Stimulated activated CD8-positive, alpha-beta memory T cell treated with anti-CD3 and anti-CD28 coated beads, Interleukin-4, amount 100 ng/mL, for 24 hours (primary cell): ENCODE measurements at regions not wholly inside any gene's neighbourhood (a gene's known extent, or its start where the extent isn't known, plus 50 kb on each side); places are given as distances from the start of the nearest gene placed in this dataset.
"Not testable (repeated sequence)": the region's sequence is repeated elsewhere in the genome, so short reads cannot be mapped to it uniquely, and the experiment has no call there.

ENCODE experiments used
- DNase-seq: peaks from one replicate; pipeline ENCODE4 v3.0.0-alpha.2; 2020; ENCODE audit warnings: low read depth

GRCh38 chr5:124550731-124551130 is 195.7 kb downstream of the ZNF608 start:
- no peak for DNase-seq

GRCh38 chr5:124549891-124550436 is 196.5 kb downstream of the ZNF608 start:
- DNase-seq, result no peak

- no peak for DNase-seq
Measured at GRCh38 chr5:124546643-124547042, 199.8 kb downstream of the ZNF608 start.

- no peak for DNase-seq
Measured at GRCh38 chr5:124544366-124545055, 201.9 kb downstream of the ZNF608 start.

- no peak for DNase-seq
Measured at GRCh38 chr5:124538931-124539330, 207.5 kb downstream of the ZNF608 start.

GRCh38 chr5:124538191-124538590 is 208.2 kb downstream of the ZNF608 start:
- DNase-seq, result no peak

- no peak for DNase-seq
Measured at GRCh38 chr5:124537522-124537921, 208.9 kb downstream of the ZNF608 start.

- DNase-seq, result no peak
Measured at GRCh38 chr5:124537107-124537506, 209.3 kb downstream of the ZNF608 start.

- no peak for DNase-seq
Measured at GRCh38 chr5:124536333-124536732, 210.1 kb downstream of the ZNF608 start.

- no peak for DNase-seq
Measured at GRCh38 chr5:124530916-124531315, 215.5 kb downstream of the ZNF608 start.

- DNase-seq, result no peak
Measured at GRCh38 chr5:124528838-124529237, 217.6 kb downstream of the ZNF608 start.

GRCh38 chr5:124527220-124527991 is 219.0 kb downstream of the ZNF608 start:
- no peak for DNase-seq

GRCh38 chr5:124526079-124526478 is 220.4 kb downstream of the ZNF608 start:
- DNase-seq, result not testable (repeated sequence)

GRCh38 chr5:124524552-124525232 is 221.7 kb downstream of the ZNF608 start:
- DNase-seq, result no peak

GRCh38 chr5:124523897-124524296 is 222.5 kb downstream of the ZNF608 start:
- DNase-seq, result no peak

- no peak for DNase-seq
Measured at GRCh38 chr5:124522992-124523391, 223.4 kb downstream of the ZNF608 start.

- no peak for DNase-seq
Measured at GRCh38 chr5:124521461-124522230, 224.8 kb downstream of the ZNF608 start.

- DNase-seq, result no peak
Measured at GRCh38 chr5:124519396-124519795, 227.0 kb downstream of the ZNF608 start.

- DNase-seq, result no peak
Measured at GRCh38 chr5:124516567-124516966, 229.9 kb downstream of the ZNF608 start.

- DNase-seq, result no peak
Measured at GRCh38 chr5:124515497-124516245, 230.8 kb downstream of the ZNF608 start.

GRCh38 chr5:124514956-124515355 is 231.5 kb downstream of the ZNF608 start:
- DNase-seq, result no peak
